HG02870 (cell line): ENCODE measurements at regions not wholly inside any gene's neighbourhood (a gene's known extent, or its start where the extent isn't known, plus 50 kb on each side); places are given as distances from the start of the nearest gene placed in this dataset.

Experiments
- ATAC-seq: cut with Tn5 transposase; IDR thresholded peaks from one replicate; pipeline ENCODE4 v1.9.1; 2021; ENCODE audit warnings: mild to moderate bottlenecking, moderate library complexity; ENCODE audit not compliant: unreplicated experiment

GRCh38 chr19:28404472-28404871, 808.5 kb downstream of the UQCRFS1 start:
- ATAC-seq, result no peak

GRCh38 chr19:28403690-28404089, 809.3 kb downstream of the UQCRFS1 start:
- no peak for ATAC-seq

- ATAC-seq, result no peak
Measured at GRCh38 chr19:28402701-28403290, 810.2 kb downstream of the UQCRFS1 start.

- no peak for ATAC-seq
Measured at GRCh38 chr19:28401739-28402424, 811.1 kb downstream of the UQCRFS1 start.

GRCh38 chr19:28400953-28401671, 811.8 kb downstream of the UQCRFS1 start:
- no peak for ATAC-seq

GRCh38 chr19:28399187-28399586, 813.8 kb downstream of the UQCRFS1 start:
- no peak for ATAC-seq

GRCh38 chr19:28397800-28398199, 815.2 kb downstream of the UQCRFS1 start:
- no peak for ATAC-seq

GRCh38 chr19:28397306-28397705, 815.6 kb downstream of the UQCRFS1 start:
- ATAC-seq, result no peak

- no peak for ATAC-seq
Measured at GRCh38 chr19:28396287-28396831, 816.6 kb downstream of the UQCRFS1 start.

- no peak for ATAC-seq
Measured at GRCh38 chr19:28394725-28395124, 818.2 kb downstream of the UQCRFS1 start.

GRCh38 chr19:28393574-28394336, 819.2 kb downstream of the UQCRFS1 start:
- no peak for ATAC-seq

GRCh38 chr19:28388988-28389387, 824.0 kb downstream of the UQCRFS1 start:
- ATAC-seq, result no peak

GRCh38 chr19:28387507-28387906, 825.4 kb downstream of the UQCRFS1 start:
- ATAC-seq, result no peak

GRCh38 chr19:28386470-28386869, 826.5 kb downstream of the UQCRFS1 start:
- no peak for ATAC-seq

- no peak for ATAC-seq
Measured at GRCh38 chr19:28386066-28386465, 826.9 kb downstream of the UQCRFS1 start.

GRCh38 chr19:28377077-28377476, 835.9 kb downstream of the UQCRFS1 start:
- ATAC-seq, result no peak

- no peak for ATAC-seq
Measured at GRCh38 chr19:28374971-28375370, 838.0 kb downstream of the UQCRFS1 start.

GRCh38 chr19:28372576-28373247, 840.2 kb downstream of the UQCRFS1 start:
- no peak for ATAC-seq

- no peak for ATAC-seq
Measured at GRCh38 chr19:28367146-28367545, 845.8 kb downstream of the UQCRFS1 start.

- no peak for ATAC-seq
Measured at GRCh38 chr19:28363254-28363653, 849.7 kb downstream of the UQCRFS1 start.
